ENCODE measurements at regions not wholly inside any gene's neighbourhood (a gene's known extent, or its start where the extent isn't known, plus 50 kb on each side); places are given as distances from the start of the nearest gene placed in this dataset.

DNA sequence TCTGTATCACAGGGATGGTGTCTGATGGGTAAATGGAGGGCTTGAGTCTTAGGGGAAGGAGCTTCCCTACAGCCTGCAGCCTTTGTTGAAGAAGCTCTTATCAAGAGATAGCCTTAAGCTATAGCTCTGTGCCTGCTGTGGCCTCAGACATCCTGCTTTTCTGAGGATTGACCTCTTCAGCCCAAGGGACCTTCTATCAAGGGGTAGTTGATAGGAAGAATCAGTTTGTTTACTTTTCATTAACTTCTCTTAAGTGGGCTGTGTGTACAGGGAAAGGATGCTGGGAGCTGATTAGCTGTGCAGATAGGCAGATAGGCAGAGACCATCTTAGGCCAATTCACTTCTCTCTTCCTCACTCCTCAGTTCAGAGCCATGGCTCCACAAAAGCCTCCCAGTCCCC, 151.8 kb upstream of the CADM1 start:
- H3K4me3 ChIP-seq (replicated peaks; ENCODE audit: low read depth, low read length), result no peak overlapping the region
- TF ChIP-seq, protein P1, sequence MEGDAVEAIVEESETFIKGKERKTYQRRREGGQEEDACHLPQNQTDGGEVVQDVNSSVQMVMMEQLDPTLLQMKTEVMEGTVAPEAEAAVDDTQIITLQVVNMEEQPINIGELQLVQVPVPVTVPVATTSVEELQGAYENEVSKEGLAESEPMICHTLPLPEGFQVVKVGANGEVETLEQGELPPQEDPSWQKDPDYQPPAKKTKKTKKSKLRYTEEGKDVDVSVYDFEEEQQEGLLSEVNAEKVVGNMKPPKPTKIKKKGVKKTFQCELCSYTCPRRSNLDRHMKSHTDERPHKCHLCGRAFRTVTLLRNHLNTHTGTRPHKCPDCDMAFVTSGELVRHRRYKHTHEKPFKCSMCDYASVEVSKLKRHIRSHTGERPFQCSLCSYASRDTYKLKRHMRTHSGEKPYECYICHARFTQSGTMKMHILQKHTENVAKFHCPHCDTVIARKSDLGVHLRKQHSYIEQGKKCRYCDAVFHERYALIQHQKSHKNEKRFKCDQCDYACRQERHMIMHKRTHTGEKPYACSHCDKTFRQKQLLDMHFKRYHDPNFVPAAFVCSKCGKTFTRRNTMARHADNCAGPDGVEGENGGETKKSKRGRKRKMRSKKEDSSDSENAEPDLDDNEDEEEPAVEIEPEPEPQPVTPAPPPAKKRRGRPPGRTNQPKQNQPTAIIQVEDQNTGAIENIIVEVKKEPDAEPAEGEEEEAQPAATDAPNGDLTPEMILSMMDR (IDR thresholded peaks at IDR 0.05; ENCODE audit: low read depth, low read length, missing control alignments), result no peak
- no peak for DNase-seq (ENCODE audit: extremely low read depth, low read depth)

DNA sequence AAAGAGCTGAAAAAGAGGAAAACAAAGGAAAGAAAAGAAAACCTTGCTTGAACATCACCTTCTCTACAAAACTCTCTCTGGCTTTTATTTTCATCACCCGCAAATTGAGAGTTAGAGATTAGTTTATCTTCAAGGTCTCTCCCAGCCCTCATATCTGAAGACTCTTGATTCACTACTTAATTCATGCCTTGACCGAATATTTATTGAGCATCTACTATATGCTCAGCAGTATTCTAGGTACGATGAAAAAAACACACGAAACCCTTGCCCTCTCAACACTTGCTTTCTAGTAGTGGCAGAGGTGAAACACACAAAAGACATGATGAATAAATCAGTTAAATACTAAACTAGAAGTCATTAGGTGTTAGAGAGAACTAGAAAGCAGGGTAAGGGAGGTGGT, 150.6 kb upstream of the CADM1 start:
- DNase-seq (ENCODE audit: extremely low read depth, low read depth), result no peak
- TF ChIP-seq, protein P1 (IDR thresholded peaks at IDR 0.05; ENCODE audit: low read depth, low read length, missing control alignments), result no peak
- H3K4me3 ChIP-seq (replicated peaks; ENCODE audit: low read depth, low read length), result no peak overlapping the region

DNA sequence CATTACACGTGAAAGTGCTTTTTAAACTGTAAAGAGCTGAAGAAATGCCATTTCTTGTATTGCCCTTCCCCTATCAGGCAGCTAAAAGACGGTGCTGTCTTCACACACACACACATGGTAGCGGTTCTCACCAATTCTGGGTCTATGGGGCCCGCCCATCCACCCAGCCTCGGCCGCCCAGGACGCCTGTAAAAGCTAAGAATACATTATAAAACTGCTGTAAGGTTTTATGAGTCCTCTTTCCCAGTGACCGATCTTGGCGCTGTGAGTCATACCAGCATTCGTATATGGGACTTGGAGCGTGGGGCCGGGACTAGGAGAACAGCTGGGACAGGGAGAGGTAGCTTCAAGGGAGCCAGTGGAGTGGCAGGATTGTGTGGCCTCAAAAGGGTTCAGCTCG, 149.7 kb upstream of the CADM1 start:
- no peak overlapping the region for H3K4me3 ChIP-seq (replicated peaks; ENCODE audit: low read depth, low read length)
- peak; percentile 27 for DNase-seq (ENCODE audit: extremely low read depth, low read depth)
- TF ChIP-seq, protein P1 (IDR thresholded peaks at IDR 0.05; ENCODE audit: low read depth, low read length, missing control alignments), result no peak

DNA sequence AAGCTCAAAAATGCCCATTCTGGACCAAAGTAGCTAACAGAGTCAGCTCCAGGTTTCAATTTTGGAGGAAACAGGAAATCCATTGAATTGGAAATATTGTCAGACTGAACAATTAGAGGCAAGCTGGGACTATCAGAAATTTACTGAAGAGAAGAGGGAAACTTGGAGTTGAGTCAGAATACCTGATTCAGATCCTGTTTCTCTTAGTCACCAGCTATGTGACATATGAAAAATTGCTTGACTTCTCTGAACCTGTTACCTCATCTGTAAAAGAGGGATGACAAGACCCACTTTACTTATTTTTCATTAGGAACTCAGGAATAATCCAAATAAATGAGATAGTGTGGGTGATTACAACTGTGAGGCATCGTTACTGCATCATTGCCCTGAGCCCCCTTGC, 148.9 kb upstream of the CADM1 start:
- DNase-seq (ENCODE audit: extremely low read depth, low read depth), result no peak
- TF ChIP-seq, protein P1 (IDR thresholded peaks at IDR 0.05; ENCODE audit: low read depth, low read length, missing control alignments), result no peak
- no peak overlapping the region for H3K4me3 ChIP-seq (replicated peaks; ENCODE audit: low read depth, low read length)

DNA sequence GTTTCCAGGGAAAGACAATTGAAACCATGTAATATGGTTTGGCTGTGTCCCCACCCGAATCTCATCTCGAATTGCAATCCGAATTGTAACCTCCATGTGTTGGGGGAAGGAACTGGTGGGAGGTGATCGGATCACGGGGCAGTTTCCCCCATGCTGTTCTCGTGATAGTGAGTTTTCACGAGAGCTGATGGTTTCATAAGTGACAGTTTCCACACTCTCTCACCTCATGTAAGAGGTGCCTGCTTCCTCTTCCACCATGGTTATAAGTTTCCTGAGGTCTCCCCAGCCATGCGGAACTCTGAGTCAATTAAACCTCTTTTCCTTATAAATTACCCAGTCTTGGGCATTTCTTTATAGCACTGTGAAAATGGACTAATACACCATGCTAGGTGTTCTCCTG, 148.3 kb upstream of the CADM1 start:
- H3K4me3 ChIP-seq (replicated peaks; ENCODE audit: low read depth, low read length), result no peak overlapping the region
- DNase-seq (ENCODE audit: extremely low read depth, low read depth), result no peak
- TF ChIP-seq, protein P1 (IDR thresholded peaks at IDR 0.05; ENCODE audit: low read depth, low read length, missing control alignments), result no peak

DNA sequence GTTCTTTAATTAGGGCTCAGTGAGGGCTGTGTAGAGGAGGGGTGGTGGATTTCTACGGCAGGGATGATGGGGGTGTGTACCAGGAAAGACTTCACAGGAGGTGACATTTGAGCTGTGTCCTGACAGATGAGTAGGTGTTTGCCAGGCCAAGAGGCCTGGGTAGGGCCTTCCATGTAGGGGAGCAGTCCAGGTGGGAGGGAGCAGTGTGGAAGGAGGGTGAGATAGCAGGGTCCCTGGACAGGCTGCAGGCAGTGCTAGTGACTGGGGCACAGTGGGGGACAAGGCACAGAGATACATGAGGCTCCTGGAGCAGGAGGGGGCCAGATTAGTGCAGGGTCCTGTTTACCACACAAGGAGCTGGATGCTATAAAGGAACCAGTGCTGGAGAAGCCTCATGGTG, 147.9 kb upstream of the CADM1 start:
- TF ChIP-seq, protein P1 (IDR thresholded peaks at IDR 0.05; ENCODE audit: low read depth, low read length, missing control alignments), result no peak
- DNase-seq (ENCODE audit: extremely low read depth, low read depth), result no peak
- H3K4me3 ChIP-seq (replicated peaks; ENCODE audit: low read depth, low read length), result no peak overlapping the region

DNA sequence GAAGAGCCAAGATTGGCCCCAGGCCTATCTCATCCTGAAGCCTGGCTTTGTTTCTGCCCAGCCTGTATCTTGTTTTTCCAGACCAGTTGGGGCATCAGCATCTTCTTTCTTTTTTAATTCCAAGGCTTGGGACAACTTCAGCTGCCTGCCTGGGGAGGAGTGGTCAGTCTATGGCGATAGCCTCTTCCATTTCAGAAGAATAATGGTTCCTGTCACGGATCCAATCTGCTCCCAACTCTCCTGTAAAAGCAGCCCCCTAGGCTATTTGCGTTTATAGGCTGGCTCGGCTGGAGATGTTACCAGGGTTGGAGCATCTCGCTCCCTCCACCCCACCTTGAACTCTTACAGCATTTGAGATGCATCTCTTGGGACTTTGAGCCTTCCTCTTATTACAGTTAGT, 145.2 kb upstream of the CADM1 start:
- TF ChIP-seq, protein P1 (IDR thresholded peaks at IDR 0.05; ENCODE audit: low read depth, low read length, missing control alignments), result no peak
- no peak overlapping the region for H3K4me3 ChIP-seq (replicated peaks; ENCODE audit: low read depth, low read length)

More for the DNA sequence above, 145.2 kb upstream of the CADM1 start:
- no peak for DNase-seq (ENCODE audit: extremely low read depth, low read depth)
